ENCODE measurements at regions not wholly inside any gene's neighbourhood (a gene's known extent, or its start where the extent isn't known, plus 50 kb on each side); places are given as distances from the start of the nearest gene placed in this dataset.

GRCh38 chr3:94512876-94513275 lies 450.0 kb downstream of the NSUN3 start:
- Histone ChIP-seq H3K4me2 (ENCODE audit: insufficient read depth in 1 of 2, low read depth in 2 of 2, low read length in 2 of 2) (no peak overlapping the region), H3K9me3 (ENCODE audit: insufficient read depth in 2 of 2, low read depth in 1 of 2, low read length in 1 of 2) (no peaks in the 10 kb centered on the region), H3K9ac (replicated peaks in 1 of 4; ENCODE audit: extremely low read depth in 1 of 4, low read depth in 3 of 4, low read length in 3 of 4) (no peak overlapping the region), H3K4me3 (ENCODE audit: extremely low read depth in 1 of 4, insufficient read depth in 2 of 4, low read depth in 3 of 4, low read length in 4 of 4) (no peak overlapping the region), H3K36me3 (ENCODE audit: control insufficient read depth in 2 of 4, insufficient read depth in 4 of 4, low read length in 3 of 4) (no peaks in the 10 kb centered on the region), H3K4ac (replicated peaks; ENCODE audit: insufficient read length, low read depth, low read length) (no peak overlapping the region), H3K79me2 (ENCODE audit: control insufficient read depth in 1 of 2, insufficient read depth in 2 of 2, low read length in 2 of 2) (no peaks in the 10 kb centered on the region), H2BK20ac (ENCODE audit: low read length) (no peak overlapping the region), H3K27me3 (replicated peaks in 1 of 4; ENCODE audit: control insufficient read depth in 3 of 4, extremely low read depth in 1 of 4, insufficient read depth in 3 of 4, low read length in 3 of 4) (no peaks in the 10 kb centered on the region), H3K14ac (ENCODE audit: insufficient read length) (no peak overlapping the region), H3K23me2 (ENCODE audit: low read depth, low read length) (no peaks in the 10 kb centered on the region), H4K91ac (replicated peaks; ENCODE audit: insufficient read length, low read length) (no peak overlapping the region), H4K5ac (ENCODE audit: insufficient read length, low read depth, low read length) (no peak overlapping the region), H2BK5ac (ENCODE audit: low read depth, low read length) (no peak overlapping the region), H4K8ac (ENCODE audit: extremely low read depth, insufficient read depth, low read length) (no peak overlapping the region), H2BK120ac (replicated peaks; ENCODE audit: low read depth, low read length) (no peak overlapping the region), H4K20me1 (replicated peaks in 1 of 2; ENCODE audit: control insufficient read depth in 1 of 2, insufficient read depth in 2 of 2, low read length in 2 of 2) (no peaks in the 10 kb centered on the region), H3K79me1 (ENCODE audit: low read depth, low read length) (no peaks in the 10 kb centered on the region), H3K4me1 (replicated peaks in 1 of 4; ENCODE audit: control insufficient read depth in 3 of 4, insufficient read depth in 4 of 4, low read length in 3 of 4) (no peaks in the 10 kb centered on the region), H2AFZ (ENCODE audit: low read length) (no peak overlapping the region), H3K27ac (ENCODE audit: low read depth, low read length) (no peak overlapping the region), H2AK5ac (ENCODE audit: low read depth, low read length) (no peak overlapping the region), H2BK12ac (ENCODE audit: low read depth, low read length) (no peak overlapping the region), H3K23ac (ENCODE audit: insufficient read length) (no peak overlapping the region), H3K18ac (ENCODE audit: extremely low read depth, low read length) (no peak overlapping the region), H2BK15ac (ENCODE audit: low read length) (no peak overlapping the region), H3K56ac (replicated peaks; ENCODE audit: insufficient read length, low read depth, low read length) (no peak overlapping the region)
- FAIRE-seq, result no peak
- no peak for DNase-seq (ENCODE audit: low read depth in 1 of 2, low spot score in 2 of 2)
- TF ChIP-seq HDAC6 (IDR thresholded peaks at IDR 0.05; ENCODE audit: low read depth, low read length) (no peak), POLR2A (IDR thresholded peaks at IDR 0.05; ENCODE audit: control extremely low read depth in 1 of 2, low read depth in 2 of 2, low read length in 2 of 2) (no peak)
- WGBS, 2 experiments (ENCODE audit: extremely low coverage in 1 of 2, insufficient coverage in 1 of 2, insufficient read length in 1 of 2, insufficient replicate concordance in 2 of 2, low coverage in 1 of 2, low lambda C conversion rate in 2 of 2, missing lambda C conversion rate in 1 of 2), result 93% methylated on average over 3 of the region's 3 CpGs; no CpG with 5 or more reads in 1 of the 2 experiments
- CTCF ChIA-PET (ENCODE audit: partially characterized antibody), result no interaction called here
- POLR2A ChIA-PET (ENCODE audit: partially characterized antibody), result interaction anchor here (1.2 kb wide), 1 partner anchor 12 kb away, joined by 4 read pairs; no protein-coding TSS in a partner anchor

Data from H1 (cell line).